Peyer's patch (tissue), 4 donors: ENCODE measurements at regions not wholly inside any gene's neighbourhood (a gene's known extent, or its start where the extent isn't known, plus 50 kb on each side); places are given as distances from the start of the nearest gene placed in this dataset.

Source experiments
- DNase-seq, 3 donors: peaks; one replicate each; pipeline ENCODE4 v3.0.0-alpha.2; 2017 to 2019
- H3K27ac ChIP-seq, 4 donors: fragments of 200-600 bp; sonication (generic); one replicate each; pipeline ENCODE4 v1.5.1; 2016 to 2019
- H3K27me3 ChIP-seq, 2 donors: fragments of 200-600 bp; sonication (generic); one replicate each; pipeline ENCODE4 v1.5.1; 2019
- H3K36me3 ChIP-seq, 3 donors: fragments of 200-600 bp; sonication (generic); one replicate each; pipeline ENCODE4 v1.5.1; 2016 to 2019
- H3K4me1 ChIP-seq, 4 donors: fragments of 200-600 bp; sonication (generic); one replicate each; pipeline ENCODE4 v1.5.1; 2016 to 2019
- H3K4me3 ChIP-seq, 4 donors: fragments of 200-600 bp; sonication (generic); 1 replicate in 3 of 4; 2 replicates in 1 of 4; pipeline ENCODE4 v1.5.1; 2016 to 2019; ENCODE audit warnings: mild to moderate bottlenecking in 1 of 4
- H3K9me3 ChIP-seq, 4 donors: fragments of 200-600 bp; sonication (generic); one replicate each; pipeline ENCODE4 v1.5.1; 2016 to 2019; ENCODE audit warnings: mild to moderate bottlenecking in 1 of 4
- CTCF ChIP-seq, 6 experiments: fragments of 450-650 bp in 4 of 6; fragments of 200-600 bp in 2 of 6; sonication (generic) in 1 of 6; IDR thresholded peaks; one replicate each; pipeline ENCODE4 v1.5.1; 2017 to 2019; ENCODE audit warnings: antibody characterized with exemption in 6 of 6, mild to moderate bottlenecking in 3 of 6, moderate library complexity in 1 of 6
- POLR2A ChIP-seq, 2 donors: fragments of 450-650 bp; IDR thresholded peaks; one replicate each; pipeline ENCODE4 v1.5.1; 2017; ENCODE audit warnings: antibody characterized with exemption in 2 of 2, mild to moderate bottlenecking in 2 of 2, moderate library complexity in 2 of 2

- Histone ChIP-seq H3K4me3 (no peak overlapping the region), H3K27ac (no peak overlapping the region), H3K4me1 (peaks cover 0 to 10% (median 0%) of the 10 kb centered on the region in 4 donors), H3K36me3 (no peaks in the 10 kb centered on the region), H3K27me3 (no peaks in the 10 kb centered on the region), H3K9me3 (no peaks in the 10 kb centered on the region)
- no peak for DNase-seq
- TF ChIP-seq POLR2A (IDR thresholded peaks at IDR 0.05) (no peak), CTCF (IDR thresholded peaks at IDR 0.05) (no peak)
Measured at GRCh38 chr20:6657904-6658303, 109.6 kb upstream of the BMP2 start.

GRCh38 chr20:6657111-6657510, 110.4 kb upstream of the BMP2 start:
- TF ChIP-seq CTCF (IDR thresholded peaks at IDR 0.05) = no peak
- TF ChIP-seq POLR2A (IDR thresholded peaks at IDR 0.05) = no peak
- no peaks in the 10 kb centered on the region for H3K27me3 ChIP-seq
- H3K9me3 ChIP-seq = no peaks in the 10 kb centered on the region
- H3K4me3 ChIP-seq = no peak overlapping the region
- no peaks in the 10 kb centered on the region for H3K36me3 ChIP-seq
- peaks cover 0 to 7% (median 0%) of the 10 kb centered on the region in 4 donors for H3K4me1 ChIP-seq
- no peak overlapping the region for H3K27ac ChIP-seq
- no peak for DNase-seq

GRCh38 chr20:6654513-6655252, 112.8 kb upstream of the BMP2 start:
- no peak overlapping the region for H3K4me3 ChIP-seq
- H3K4me1 ChIP-seq = peaks cover 0 to 3% (median 0%) of the 10 kb centered on the region in 4 donors
- no peak overlapping the region for H3K27ac ChIP-seq
- no peaks in the 10 kb centered on the region for H3K9me3 ChIP-seq
- H3K27me3 ChIP-seq = no peaks in the 10 kb centered on the region
- DNase-seq = no peak
- no peaks in the 10 kb centered on the region for H3K36me3 ChIP-seq
- TF ChIP-seq CTCF (IDR thresholded peaks at IDR 0.05) (no peak), POLR2A (IDR thresholded peaks at IDR 0.05) (no peak)

- Histone ChIP-seq H3K27ac (no peak overlapping the region), H3K27me3 (no peaks in the 10 kb centered on the region), H3K36me3 (no peaks in the 10 kb centered on the region), H3K9me3 (no peaks in the 10 kb centered on the region), H3K4me3 (no peak overlapping the region), H3K4me1 (no peaks in the 10 kb centered on the region)
- TF ChIP-seq POLR2A (IDR thresholded peaks at IDR 0.05) (no peak), CTCF (IDR thresholded peaks at IDR 0.05) (no peak)
- no peak for DNase-seq
Measured at GRCh38 chr20:6651561-6651960, 115.9 kb upstream of the BMP2 start.

- H3K4me3 ChIP-seq = no peak overlapping the region
- no peaks in the 10 kb centered on the region for H3K4me1 ChIP-seq
- no peaks in the 10 kb centered on the region for H3K36me3 ChIP-seq
- TF ChIP-seq CTCF (IDR thresholded peaks at IDR 0.05) (no peak), POLR2A (IDR thresholded peaks at IDR 0.05) (no peak)
- H3K27ac ChIP-seq = no peak overlapping the region
- H3K27me3 ChIP-seq = no peaks in the 10 kb centered on the region
- DNase-seq = peak in 1 of 3 donors; percentile 52
- H3K9me3 ChIP-seq = no peaks in the 10 kb centered on the region
Measured at GRCh38 chr20:6651016-6651415, 116.5 kb upstream of the BMP2 start.
